ENCODE measurements at regions not wholly inside any gene's neighbourhood (a gene's known extent, or its start where the extent isn't known, plus 50 kb on each side); places are given as distances from the start of the nearest gene placed in this dataset.
"Not testable (repeated sequence)": the region's sequence is repeated elsewhere in the genome, so short reads cannot be mapped to it uniquely, and the experiment has no call there.

GRCh38 chr22:12630965-12631364 is 2897.0 kb upstream of the OR11H1 start:
- H3K56ac ChIP-seq (ENCODE audit: insufficient read length, low read depth, low read length); H2BK15ac ChIP-seq (ENCODE audit: low read depth, low read length); H3K27me3 ChIP-seq (ENCODE audit: insufficient read depth, low read length); H3K9ac ChIP-seq (ENCODE audit: extremely low read depth, insufficient read length, low read length); H4K20me1 ChIP-seq (ENCODE audit: control insufficient read depth, insufficient read depth, insufficient read length); H3K23me2 ChIP-seq (ENCODE audit: insufficient read length, low read depth, low read length, poor library complexity, severe bottlenecking); H3K4me1 Mint-ChIP-seq; H2BK12ac ChIP-seq (ENCODE audit: insufficient read length, low read depth, low read length); H3K27ac Mint-ChIP-seq; H3K14ac ChIP-seq (ENCODE audit: insufficient read depth, low read length); H3K4ac ChIP-seq (ENCODE audit: low read depth, low read length); H2AFZ ChIP-seq (ENCODE audit: low read length); H3K18ac ChIP-seq (ENCODE audit: insufficient read length, low read depth, low read length); H3K79me1 ChIP-seq (ENCODE audit: insufficient read depth, low read depth, low read length, poor library complexity, severe bottlenecking); H3K27ac ChIP-seq (ENCODE audit: insufficient read length, low read depth, low read length); H3K79me2 ChIP-seq (ENCODE audit: insufficient read depth, low read length); H2BK5ac ChIP-seq (ENCODE audit: insufficient read length, low read length); H3K4me1 ChIP-seq (ENCODE audit: insufficient read depth, low read length); H2BK120ac ChIP-seq (ENCODE audit: low read depth, low read length, poor library complexity, severe bottlenecking); H3T11ph ChIP-seq (ENCODE audit: low read length); H4K91ac ChIP-seq (ENCODE audit: insufficient read length, low read depth, low read length); H3K4me2 ChIP-seq (ENCODE audit: insufficient read depth, insufficient read length, low read length); H4K5ac ChIP-seq (ENCODE audit: insufficient read length, low read depth, low read length); H2AK5ac ChIP-seq (ENCODE audit: insufficient read length, low read length); DNase-seq; H3K4me3 Mint-ChIP-seq; H4K8ac ChIP-seq (replicated peaks; ENCODE audit: insufficient read length, low read depth, low read length); H2BK20ac ChIP-seq (ENCODE audit: low read depth, low read length, poor library complexity, severe bottlenecking); H3K27me3 Mint-ChIP-seq (ENCODE audit: low read depth); H3K23ac ChIP-seq (ENCODE audit: insufficient read length, low read depth, low read length): not testable (repeated sequence)
- H3K9me3 Mint-ChIP-seq: peaks cover 76 to 81% of the 10 kb centered on the region in 2 experiments
- H3K9me3 ChIP-seq (ENCODE audit: control insufficient read depth, low read depth, low read length): peaks cover 44% of the 10 kb centered on the region
- H3K36me3 Mint-ChIP-seq (ENCODE audit: insufficient read depth in 1 of 3, low read depth in 3 of 3): peaks cover 27 to 45% (median 44%) of the 10 kb centered on the region in 3 experiments; a peak in 6 of 7 replicates
- no CpG with 5 or more reads among the region's 3 CpGs for WGBS (ENCODE audit: extremely low coverage, insufficient read length, low lambda C conversion rate)

- peaks cover 45% of the 10 kb centered on the region for H3K9me3 ChIP-seq (ENCODE audit: control insufficient read depth, low read depth, low read length)
- H3T11ph ChIP-seq (ENCODE audit: low read length): not testable (repeated sequence)
Observed at GRCh38 chr22:12637566-12638166, 2890.3 kb upstream of the OR11H1 start.

More at GRCh38 chr22:12637566-12638166, 2890.3 kb upstream of the OR11H1 start:
- H3K36me3 Mint-ChIP-seq (ENCODE audit: insufficient read depth in 1 of 3, low read depth in 3 of 3): peaks cover 5 to 57% (median 28%) of the 10 kb centered on the region in 3 experiments; a peak in 5 of 7 replicates
- H2BK12ac ChIP-seq (ENCODE audit: insufficient read length, low read depth, low read length); H2AFZ ChIP-seq (ENCODE audit: low read length); H3K23me2 ChIP-seq (ENCODE audit: insufficient read length, low read depth, low read length, poor library complexity, severe bottlenecking); H2BK120ac ChIP-seq (ENCODE audit: low read depth, low read length, poor library complexity, severe bottlenecking); H3K9ac ChIP-seq (ENCODE audit: extremely low read depth, insufficient read length, low read length); H3K79me2 ChIP-seq (ENCODE audit: insufficient read depth, low read length); H3K56ac ChIP-seq (ENCODE audit: insufficient read length, low read depth, low read length); H4K20me1 ChIP-seq (ENCODE audit: control insufficient read depth, insufficient read depth, insufficient read length); H3K4me3 Mint-ChIP-seq; H4K91ac ChIP-seq (ENCODE audit: insufficient read length, low read depth, low read length); H3K79me1 ChIP-seq (ENCODE audit: insufficient read depth, low read depth, low read length, poor library complexity, severe bottlenecking); DNase-seq; H4K8ac ChIP-seq (replicated peaks; ENCODE audit: insufficient read length, low read depth, low read length); H4K5ac ChIP-seq (ENCODE audit: insufficient read length, low read depth, low read length); H3K4me1 Mint-ChIP-seq; H2BK20ac ChIP-seq (ENCODE audit: low read depth, low read length, poor library complexity, severe bottlenecking); H3K27ac ChIP-seq (ENCODE audit: insufficient read length, low read depth, low read length); H2BK15ac ChIP-seq (ENCODE audit: low read depth, low read length); H3K18ac ChIP-seq (ENCODE audit: insufficient read length, low read depth, low read length); H3K4ac ChIP-seq (ENCODE audit: low read depth, low read length); H2AK5ac ChIP-seq (ENCODE audit: insufficient read length, low read length); H3K23ac ChIP-seq (ENCODE audit: insufficient read length, low read depth, low read length); H3K14ac ChIP-seq (ENCODE audit: insufficient read depth, low read length); H3K27me3 ChIP-seq (ENCODE audit: insufficient read depth, low read length); H2BK5ac ChIP-seq (ENCODE audit: insufficient read length, low read length); H3K4me2 ChIP-seq (ENCODE audit: insufficient read depth, insufficient read length, low read length); H3K27ac Mint-ChIP-seq; H3K27me3 Mint-ChIP-seq (ENCODE audit: low read depth); H3K4me1 ChIP-seq (ENCODE audit: insufficient read depth, low read length): not testable (repeated sequence)
- H3K9me3 Mint-ChIP-seq: peaks cover 82 to 84% of the 10 kb centered on the region in 2 experiments
